IPS-18a (cell line): ENCODE measurements at regions not wholly inside any gene's neighbourhood (a gene's known extent, or its start where the extent isn't known, plus 50 kb on each side); places are given as distances from the start of the nearest gene placed in this dataset.
A peak's percentile ranks its signal among the peaks of the same experiment; 100 is the strongest.

Experiments used
- H3K27ac ChIP-seq: one replicate; pipeline ENCODE4 v1.5.1; 2013; ENCODE audit warnings: low read length
- H3K27me3 ChIP-seq: one replicate; pipeline ENCODE4 v1.6.1; 2013; ENCODE audit warnings: mild to moderate bottlenecking, low read length; ENCODE audit not compliant: control insufficient read depth, insufficient read depth
- H3K36me3 ChIP-seq: one replicate; pipeline ENCODE4 v1.6.1; 2013; ENCODE audit warnings: low read depth, low read length; ENCODE audit not compliant: control insufficient read depth
- H3K4me1 ChIP-seq: one replicate; pipeline ENCODE4 v1.6.1; 2013; ENCODE audit warnings: low read depth, low read length; ENCODE audit not compliant: control insufficient read depth
- H3K4me3 ChIP-seq: one replicate; pipeline ENCODE4 v1.5.1; 2013; ENCODE audit warnings: low read length
- H3K9ac ChIP-seq: one replicate; pipeline ENCODE4 v1.6.1; 2013; ENCODE audit warnings: mild to moderate bottlenecking, low read length, moderate library complexity
- H3K9me3 ChIP-seq: one replicate; pipeline ENCODE4 v1.6.1; 2013; ENCODE audit warnings: low read depth, low read length; ENCODE audit not compliant: control insufficient read depth

- no peaks in the 10 kb centered on the region for H3K27me3 ChIP-seq
- H3K27ac ChIP-seq: no peak overlapping the region
- peaks cover under 1% of the 10 kb centered on the region for H3K4me1 ChIP-seq
- no peaks in the 10 kb centered on the region for H3K9me3 ChIP-seq
- no peaks in the 10 kb centered on the region for H3K36me3 ChIP-seq
- no peak overlapping the region for H3K4me3 ChIP-seq
- no peak overlapping the region for H3K9ac ChIP-seq
These were observed 1173.1 kb upstream of the ZEB2 start for GRCh38 chr2:145692971-145693478.

GRCh38 chr2:145691659-145692058 is 1171.7 kb upstream of the ZEB2 start:
- Histone ChIP-seq H3K4me3 (no peak overlapping the region), H3K27ac (no peak overlapping the region), H3K27me3 (no peaks in the 10 kb centered on the region), H3K9ac (no peak overlapping the region), H3K9me3 (no peaks in the 10 kb centered on the region), H3K4me1 (peaks cover 14% of the 10 kb centered on the region), H3K36me3 (no peaks in the 10 kb centered on the region)

- no peak overlapping the region for H3K27ac ChIP-seq
These were observed 1170.4 kb upstream of the ZEB2 start for GRCh38 chr2:145690183-145690778.

GRCh38 chr2:145689277-145689676 is 1169.4 kb upstream of the ZEB2 start:
- Histone ChIP-seq H3K27ac (no peak overlapping the region), H3K27me3 (no peaks in the 10 kb centered on the region), H3K4me1 (peaks cover 14% of the 10 kb centered on the region), H3K9ac (no peak overlapping the region), H3K36me3 (no peaks in the 10 kb centered on the region), H3K9me3 (no peaks in the 10 kb centered on the region), H3K4me3 (no peak overlapping the region)

More at GRCh38 chr2:145690183-145690778, 1170.4 kb upstream of the ZEB2 start:
- Histone ChIP-seq H3K4me3 (no peak overlapping the region), H3K9me3 (no peaks in the 10 kb centered on the region), H3K9ac (no peak overlapping the region), H3K4me1 (peaks cover 14% of the 10 kb centered on the region), H3K27me3 (no peaks in the 10 kb centered on the region), H3K36me3 (no peaks in the 10 kb centered on the region)

- no peaks in the 10 kb centered on the region for H3K9me3 ChIP-seq
- H3K4me1 ChIP-seq: peaks cover 14% of the 10 kb centered on the region
- no peaks in the 10 kb centered on the region for H3K36me3 ChIP-seq
- no peak overlapping the region for H3K27ac ChIP-seq
- no peak overlapping the region for H3K9ac ChIP-seq
- H3K4me3 ChIP-seq: no peak overlapping the region
- H3K27me3 ChIP-seq: no peaks in the 10 kb centered on the region
These were observed 1168.2 kb upstream of the ZEB2 start for GRCh38 chr2:145688156-145688555.

- Histone ChIP-seq H3K9ac (peak overlapping the region; percentile 20), H3K27ac (peak overlapping the region; percentile 42), H3K4me3 (peak overlapping the region; percentile 19)
These were observed 1167.7 kb upstream of the ZEB2 start for GRCh38 chr2:145687442-145688134.

GRCh38 chr2:145685383-145686050 is 1165.6 kb upstream of the ZEB2 start:
- H3K9me3 ChIP-seq: no peaks in the 10 kb centered on the region
- H3K4me1 ChIP-seq: peaks cover 14% of the 10 kb centered on the region
- H3K4me3 ChIP-seq: no peak overlapping the region
- H3K27me3 ChIP-seq: no peaks in the 10 kb centered on the region
- H3K27ac ChIP-seq: no peak overlapping the region
- H3K36me3 ChIP-seq: no peaks in the 10 kb centered on the region
- H3K9ac ChIP-seq: no peak overlapping the region

More at GRCh38 chr2:145687442-145688134, 1167.7 kb upstream of the ZEB2 start:
- no peaks in the 10 kb centered on the region for H3K27me3 ChIP-seq
- H3K4me1 ChIP-seq: peaks cover 14% of the 10 kb centered on the region
- H3K9me3 ChIP-seq: no peaks in the 10 kb centered on the region
- no peaks in the 10 kb centered on the region for H3K36me3 ChIP-seq

- Histone ChIP-seq H3K9me3 (no peaks in the 10 kb centered on the region), H3K27ac (no peak overlapping the region), H3K4me1 (peaks cover 10% of the 10 kb centered on the region), H3K9ac (no peak overlapping the region), H3K4me3 (no peak overlapping the region), H3K36me3 (no peaks in the 10 kb centered on the region), H3K27me3 (no peaks in the 10 kb centered on the region)
These were observed 1162.7 kb upstream of the ZEB2 start for GRCh38 chr2:145682546-145683157.

GRCh38 chr2:145680276-145680675 is 1160.4 kb upstream of the ZEB2 start:
- Histone ChIP-seq H3K9me3 (no peaks in the 10 kb centered on the region), H3K4me1 (no peaks in the 10 kb centered on the region), H3K36me3 (no peaks in the 10 kb centered on the region), H3K27me3 (no peaks in the 10 kb centered on the region), H3K4me3 (no peak overlapping the region), H3K27ac (no peak overlapping the region), H3K9ac (no peak overlapping the region)

- Histone ChIP-seq H3K9ac (no peak overlapping the region), H3K9me3 (no peaks in the 10 kb centered on the region)
These were observed 1157.5 kb upstream of the ZEB2 start for GRCh38 chr2:145677371-145677770.

GRCh38 chr2:145674705-145675104 is 1154.8 kb upstream of the ZEB2 start:
- Histone ChIP-seq H3K4me1 (no peaks in the 10 kb centered on the region), H3K27ac (no peak overlapping the region), H3K27me3 (no peaks in the 10 kb centered on the region), H3K36me3 (no peaks in the 10 kb centered on the region), H3K4me3 (no peak overlapping the region), H3K9me3 (no peaks in the 10 kb centered on the region), H3K9ac (no peak overlapping the region)

More at GRCh38 chr2:145677371-145677770, 1157.5 kb upstream of the ZEB2 start:
- Histone ChIP-seq H3K27me3 (no peaks in the 10 kb centered on the region), H3K4me3 (no peak overlapping the region), H3K4me1 (no peaks in the 10 kb centered on the region), H3K27ac (no peak overlapping the region), H3K36me3 (no peaks in the 10 kb centered on the region)
